NCI-H526 treated with DMSO at 0.1 percent for 48 hours (cell line): ENCODE measurements at regions not wholly inside any gene's neighbourhood (a gene's known extent, or its start where the extent isn't known, plus 50 kb on each side); places are given as distances from the start of the nearest gene placed in this dataset.
"Not testable (repeated sequence)": the region's sequence is repeated elsewhere in the genome, so short reads cannot be mapped to it uniquely, and the experiment has no call there.

ENCODE experiments used
- DNase-seq: peaks from one replicate; lab custom pipeline; 2025; lab: John Stamatoyannopoulos, UW

- no peak for DNase-seq
Observed at GRCh38 chr7:148514236-148514635, 76.3 kb upstream of the C7orf33 start.

DNA sequence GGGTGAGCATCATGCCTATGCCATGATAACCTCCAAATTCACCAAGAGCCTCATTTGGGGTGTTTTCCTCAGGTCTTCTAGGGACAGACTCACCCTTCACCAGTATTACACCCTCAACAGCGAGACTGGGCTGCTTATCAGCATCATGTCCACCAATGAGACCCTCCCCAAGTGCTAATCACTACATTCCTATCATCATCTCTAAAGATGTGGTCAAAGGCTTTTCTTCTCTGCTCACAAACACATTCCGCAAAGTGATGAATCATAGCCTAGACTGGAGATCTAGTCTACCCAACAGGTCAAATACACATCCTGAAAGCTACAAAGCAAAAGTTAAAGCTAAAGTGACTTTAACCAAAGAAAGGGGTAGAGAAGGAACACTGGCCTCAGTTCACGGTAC lies 75.3 kb upstream of the C7orf33 start:
- DNase-seq, result no peak

DNA sequence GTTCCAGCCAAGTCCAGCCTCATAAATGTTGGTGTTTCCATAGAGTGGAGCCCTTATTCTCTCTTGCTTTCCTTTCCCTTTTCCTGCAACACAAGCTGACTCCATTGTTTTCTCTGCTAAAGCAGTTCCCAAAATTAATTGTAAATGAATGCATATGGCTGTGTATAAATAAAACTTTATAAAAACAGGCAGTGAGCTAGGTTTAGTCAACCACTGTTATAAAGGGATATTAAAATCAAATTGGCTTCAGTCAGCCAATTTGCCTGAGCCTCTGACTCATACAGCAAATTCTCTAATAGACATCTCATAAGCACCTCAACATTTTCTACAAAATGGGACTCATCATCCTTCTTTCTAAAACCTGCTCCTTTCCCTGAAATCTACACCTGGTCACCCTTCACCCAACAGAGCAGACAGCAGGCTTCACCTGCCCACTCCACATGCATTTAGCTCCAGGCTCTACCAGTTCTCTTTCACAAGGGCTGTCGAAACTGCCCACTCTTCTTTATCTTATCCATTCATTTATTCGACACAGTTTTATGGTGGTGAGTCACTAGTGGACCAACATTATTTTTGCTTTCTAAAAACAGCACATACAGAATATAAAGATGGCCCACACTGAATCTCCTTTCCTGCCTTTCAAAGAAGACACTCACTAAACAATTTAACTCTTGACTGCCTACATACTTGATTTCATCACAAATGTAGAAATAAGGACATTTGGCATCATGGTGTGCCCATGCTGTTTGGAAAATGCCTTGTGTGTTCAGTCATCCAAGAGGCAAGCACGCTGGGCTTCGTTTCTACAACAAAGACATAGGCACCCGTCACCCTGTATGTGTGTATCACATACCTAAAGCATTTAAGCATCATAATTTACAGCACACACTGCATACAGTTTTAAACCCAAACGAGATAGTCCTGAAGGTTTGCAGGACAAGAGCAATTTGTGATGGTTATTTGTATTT lies 74.6 kb upstream of the C7orf33 start:
- DNase-seq, result no peak

DNA sequence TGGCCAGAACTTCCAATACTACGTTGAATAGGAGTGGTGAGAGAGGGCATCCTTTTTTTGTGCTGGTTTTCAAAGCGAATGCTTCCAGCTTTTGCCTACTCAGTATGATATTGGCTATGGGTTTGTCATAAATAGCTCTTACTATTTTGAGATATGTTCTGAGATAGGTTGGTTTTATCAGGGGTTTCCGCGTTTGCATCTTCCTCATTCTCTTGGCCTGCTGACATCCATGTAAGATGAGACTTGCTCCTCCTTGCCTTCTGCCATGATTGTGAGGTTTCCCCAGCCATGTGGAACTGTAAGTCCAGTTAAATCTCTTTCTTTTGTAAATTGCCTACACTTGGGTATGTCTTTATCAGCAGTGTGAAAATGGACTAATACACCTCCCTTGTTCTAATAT lies 71.2 kb upstream of the C7orf33 start:
- not testable (repeated sequence) for DNase-seq

- no peak for DNase-seq
Observed at GRCh38 chr7:148521271-148521670, 69.3 kb upstream of the C7orf33 start.

- no peak for DNase-seq
Observed at GRCh38 chr7:148523550-148523949, 67.0 kb upstream of the C7orf33 start.

DNA sequence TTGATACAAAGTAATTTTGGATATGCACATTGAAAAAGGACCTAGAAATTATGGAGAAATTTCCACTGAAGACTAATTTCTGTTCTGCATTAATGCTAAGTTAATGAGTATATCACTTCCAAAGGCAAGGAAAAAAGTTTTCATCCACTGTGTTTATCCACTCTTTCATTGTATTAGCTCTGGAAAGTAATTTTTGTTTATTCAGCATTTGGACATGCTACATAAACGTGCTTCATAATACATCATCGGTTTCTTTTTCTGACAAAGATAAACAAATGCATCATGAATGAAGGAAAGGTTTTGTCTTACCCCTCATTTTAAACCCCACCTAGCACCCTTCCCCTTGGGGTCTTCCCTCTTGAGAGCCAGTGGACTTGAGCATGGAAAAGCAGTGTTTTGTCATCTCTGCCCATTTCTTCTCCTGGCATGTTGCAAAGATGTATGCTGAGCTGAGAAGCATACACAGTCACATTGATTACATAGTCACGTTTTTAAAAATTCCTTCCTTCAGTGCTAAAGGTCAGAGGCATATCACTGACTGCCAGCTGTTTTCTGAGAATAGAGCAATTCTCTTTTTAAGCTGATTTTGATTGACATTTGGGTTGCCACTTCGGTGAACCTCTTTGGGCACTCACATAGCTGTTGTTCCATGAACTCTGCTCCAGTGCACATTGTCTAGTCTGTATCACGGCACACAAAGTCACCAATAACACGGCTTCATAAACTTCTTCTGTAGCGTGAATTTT lies 65.9 kb upstream of the C7orf33 start:
- DNase-seq, result no peak

DNA sequence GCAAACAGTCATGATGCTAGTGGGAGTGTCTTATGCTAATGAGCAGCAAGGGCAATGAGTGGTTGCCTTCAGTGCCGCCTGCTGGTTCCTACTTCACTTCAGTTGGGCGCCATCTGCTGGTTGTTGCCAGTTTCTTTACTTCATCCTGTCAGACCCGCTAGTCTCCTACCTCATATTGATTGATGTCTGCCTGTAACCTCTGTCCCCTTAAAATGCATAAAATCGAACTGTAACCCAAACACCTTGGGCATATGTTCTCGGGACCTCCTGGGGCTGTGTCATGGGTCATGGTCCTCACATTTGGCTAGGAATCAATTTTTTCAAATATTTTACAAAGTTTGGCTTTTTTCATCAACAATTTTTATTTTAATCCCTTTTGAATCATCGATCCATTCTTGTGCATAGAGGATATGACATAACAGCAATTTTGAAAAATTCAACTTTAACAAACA lies 62.8 kb upstream of the C7orf33 start:
- peak; percentile 85 for DNase-seq

- peak; percentile 30 for DNase-seq
Observed at GRCh38 chr7:148535217-148535616, 55.3 kb upstream of the C7orf33 start.

DNA sequence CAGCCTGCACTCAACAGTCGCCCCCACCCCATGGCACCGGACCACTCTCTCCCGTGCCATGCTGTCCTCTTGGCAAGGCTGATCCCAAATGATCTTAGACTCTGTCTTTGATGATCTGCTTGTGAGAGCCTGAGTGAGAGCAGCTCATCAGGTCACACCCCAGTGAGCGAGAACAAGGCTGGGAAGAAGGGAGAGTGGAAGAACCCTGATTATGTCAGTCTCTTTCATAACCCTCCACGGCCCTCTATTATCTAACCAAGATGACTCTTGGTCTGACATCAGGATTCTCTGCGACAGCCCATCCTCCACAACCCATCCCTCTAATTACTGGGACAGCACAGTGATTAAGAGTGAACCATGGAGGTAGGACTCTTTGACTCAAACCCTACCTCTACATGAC lies 53.1 kb upstream of the C7orf33 start:
- DNase-seq, result no peak

GRCh38 chr7:148540041-148540738 lies 50.4 kb upstream of the C7orf33 start:
- no peak for DNase-seq
